Globus pallidus (tissue), 1 donor: ENCODE measurements at regions not wholly inside any gene's neighbourhood (a gene's known extent, or its start where the extent isn't known, plus 50 kb on each side); places are given as distances from the start of the nearest gene placed in this dataset.
"Not testable (repeated sequence)": the region's sequence is repeated elsewhere in the genome, so short reads cannot be mapped to it uniquely, and the experiment has no call there.

Experiments used
- DNase-seq: peaks from one replicate; pipeline ENCODE4 v3.0.0-alpha.2; 2015; ENCODE audit warnings: low spot score

GRCh38 chrX:46165866-46166265 lies 379.4 kb downstream of the ZNF674 start:
- no peak for DNase-seq

- no peak for DNase-seq
Observed at GRCh38 chrX:46165411-46165810, 379.8 kb downstream of the ZNF674 start.

DNA sequence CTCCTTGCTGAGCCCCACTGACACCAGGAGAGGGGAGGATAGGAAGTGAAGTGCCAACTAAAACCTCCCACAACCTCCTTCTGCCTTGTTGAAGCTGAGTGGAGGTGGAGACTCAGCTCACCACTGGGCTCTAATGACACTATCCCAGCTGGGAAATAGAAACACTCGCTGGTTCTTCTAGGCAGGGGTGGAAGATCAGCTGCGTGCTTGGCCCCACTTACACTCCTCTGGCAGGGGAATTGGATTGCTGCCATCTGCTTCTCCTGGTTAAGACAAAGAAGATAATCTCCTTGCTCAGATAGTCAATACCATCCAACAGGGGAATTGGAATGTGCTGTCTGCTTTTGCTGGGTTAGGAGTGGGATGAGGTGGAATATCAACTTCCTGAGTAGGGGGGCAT lies 392.5 kb downstream of the ZNF674 start:
- DNase-seq: no peak

- not testable (repeated sequence) for DNase-seq
Observed at GRCh38 chrX:46151332-46151731, 393.9 kb downstream of the ZNF674 start.

DNA sequence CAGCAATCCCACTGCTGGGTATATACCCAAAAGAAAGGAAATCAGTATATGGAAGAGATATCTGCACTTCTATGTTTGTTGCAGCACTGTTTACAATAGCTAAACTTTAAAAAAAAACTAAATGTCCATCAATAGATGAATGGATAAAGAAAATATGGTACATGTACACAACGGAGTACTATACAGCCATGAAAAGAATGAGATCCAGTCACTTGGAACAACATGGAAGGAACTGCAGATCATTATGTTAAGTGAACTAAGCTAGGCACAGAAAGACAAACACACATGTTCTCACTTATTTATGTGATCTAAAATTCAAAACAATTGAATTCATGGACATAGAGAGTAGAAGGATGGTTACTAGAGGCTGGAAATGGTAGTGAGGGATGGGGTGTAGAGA lies 400.7 kb downstream of the ZNF674 start:
- DNase-seq: no peak

GRCh38 chrX:46140272-46140671 lies 404.9 kb downstream of the ZNF674 start:
- no peak for DNase-seq

DNA sequence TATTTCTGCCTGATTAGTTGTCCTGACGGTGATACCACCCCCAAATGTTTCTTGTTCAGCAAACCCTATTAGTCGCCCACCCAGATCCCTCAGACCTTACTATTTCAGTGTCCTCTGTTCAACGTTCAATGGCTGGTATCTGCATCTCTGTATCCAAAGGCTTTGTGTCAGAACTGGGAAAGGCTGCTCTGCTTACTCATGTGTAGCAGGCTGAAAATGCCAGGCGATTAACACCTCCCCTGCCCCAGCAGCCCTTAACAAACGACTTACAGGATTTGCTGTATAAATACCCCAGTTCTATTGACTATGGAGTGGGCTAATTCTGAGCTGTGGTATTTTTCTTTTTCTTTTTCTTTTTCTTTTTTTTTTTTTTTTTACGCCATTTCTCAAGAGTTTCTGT lies 415.0 kb downstream of the ZNF674 start:
- DNase-seq: no peak

DNA sequence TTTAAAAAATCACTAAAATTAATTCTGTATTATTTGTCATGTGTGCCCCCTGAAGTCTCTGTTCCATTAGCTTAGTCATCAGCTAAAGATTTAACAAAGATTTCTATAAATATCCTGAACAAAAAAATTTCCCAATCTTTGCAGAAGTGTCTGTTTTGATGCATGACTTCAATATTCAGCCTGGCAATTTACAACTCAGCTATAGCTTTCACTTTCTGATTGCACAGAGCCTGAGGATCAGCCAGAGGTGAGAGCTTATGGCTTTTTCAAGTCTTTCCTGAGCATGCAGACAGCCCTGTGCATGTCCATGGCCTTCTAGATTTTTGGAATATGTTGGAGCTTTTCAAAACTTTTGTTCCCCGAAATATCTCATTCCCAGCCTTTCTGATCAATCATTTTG lies 420.1 kb downstream of the ZNF674 start:
- no peak for DNase-seq

- DNase-seq: no peak
Observed at GRCh38 chrX:46117234-46117633, 428.0 kb downstream of the ZNF674 start.

DNA sequence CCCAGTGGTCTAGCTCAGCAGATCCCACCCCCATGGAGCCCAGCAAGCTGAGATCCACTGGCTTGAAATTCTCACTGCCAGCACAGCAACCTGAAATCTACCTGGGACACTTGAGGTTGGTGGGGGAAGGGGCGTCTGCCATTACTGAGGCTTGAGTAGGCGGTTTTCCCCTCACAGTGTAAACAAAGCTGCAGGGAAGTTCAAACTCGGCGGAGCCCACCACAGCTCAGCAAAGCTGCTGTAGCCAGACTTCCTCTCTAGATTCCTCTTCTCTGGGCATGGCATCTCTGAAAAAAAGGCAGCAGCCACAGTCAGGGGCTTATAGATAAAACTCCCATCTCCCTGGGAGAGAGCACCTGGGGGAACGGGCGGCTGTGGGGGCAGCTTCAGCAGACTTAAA lies 457.9 kb downstream of the ZNF674 start:
- not testable (repeated sequence) for DNase-seq

- DNase-seq: not testable (repeated sequence)
Observed at GRCh38 chrX:46080121-46080520, 465.1 kb downstream of the ZNF674 start.

DNA sequence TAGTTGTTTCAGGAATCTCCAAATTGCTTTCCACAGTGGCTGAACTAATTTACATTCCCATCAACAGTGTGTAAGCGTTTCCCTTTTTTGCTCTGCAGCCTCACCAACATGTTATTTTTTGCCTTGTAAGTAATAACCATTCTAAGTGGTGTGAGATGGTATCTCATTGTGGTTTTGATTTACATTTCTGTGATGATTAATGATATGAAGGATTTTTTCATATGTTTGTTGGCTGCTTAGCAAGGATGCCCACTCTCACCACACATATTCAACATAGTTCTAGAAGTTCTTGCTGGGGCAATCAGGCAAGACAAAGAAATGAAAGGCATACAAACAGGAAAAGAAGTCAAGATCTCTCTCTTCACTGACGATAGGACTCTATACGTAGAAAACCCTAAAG lies 472.4 kb downstream of the ZNF674 start:
- no peak for DNase-seq

DNA sequence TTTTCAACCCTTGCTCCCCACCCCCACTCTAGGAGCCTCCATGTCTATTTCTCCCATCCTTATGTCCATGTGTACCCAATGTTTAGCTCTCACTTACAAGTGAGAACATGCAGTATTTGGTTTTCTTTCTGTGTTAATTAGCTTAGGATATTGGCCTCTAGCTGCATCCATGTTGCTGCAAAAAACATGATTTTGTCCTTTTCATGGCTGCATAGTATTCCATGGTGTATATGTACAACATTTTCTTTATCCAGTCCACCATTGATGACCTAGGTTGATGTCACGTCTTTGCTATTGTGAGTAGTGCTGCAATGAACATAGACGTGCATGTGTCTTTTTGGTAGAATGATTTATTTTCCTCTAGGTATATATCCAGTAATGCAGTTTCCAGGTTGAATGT lies 472.8 kb downstream of the ZNF674 start:
- no peak for DNase-seq

- DNase-seq: no peak
Observed at GRCh38 chrX:46070421-46070820, 474.8 kb downstream of the ZNF674 start.

- DNase-seq: no peak
Observed at GRCh38 chrX:46059316-46059715, 485.9 kb downstream of the ZNF674 start.

GRCh38 chrX:46044486-46044885 lies 500.7 kb downstream of the ZNF674 start:
- DNase-seq: no peak

DNA sequence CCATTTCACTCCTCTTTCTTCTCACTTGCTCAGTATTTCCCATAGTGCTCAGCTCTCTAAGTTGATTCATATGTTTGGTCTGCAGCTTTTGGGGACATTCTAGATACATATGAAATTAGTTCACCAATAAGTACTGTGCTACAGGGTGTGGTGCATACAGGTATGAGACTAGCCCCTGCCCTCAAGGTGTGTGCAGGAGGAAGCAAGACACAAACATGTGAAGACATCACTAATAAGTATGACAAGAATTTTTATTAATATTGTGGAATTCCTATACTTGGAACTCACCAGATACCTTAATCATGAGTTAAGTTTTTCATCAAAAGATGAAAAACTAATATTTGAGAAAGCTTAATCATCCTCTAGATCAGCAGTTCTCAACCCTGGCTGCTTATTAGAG lies 505.2 kb downstream of the ZNF674 start:
- no peak for DNase-seq

DNA sequence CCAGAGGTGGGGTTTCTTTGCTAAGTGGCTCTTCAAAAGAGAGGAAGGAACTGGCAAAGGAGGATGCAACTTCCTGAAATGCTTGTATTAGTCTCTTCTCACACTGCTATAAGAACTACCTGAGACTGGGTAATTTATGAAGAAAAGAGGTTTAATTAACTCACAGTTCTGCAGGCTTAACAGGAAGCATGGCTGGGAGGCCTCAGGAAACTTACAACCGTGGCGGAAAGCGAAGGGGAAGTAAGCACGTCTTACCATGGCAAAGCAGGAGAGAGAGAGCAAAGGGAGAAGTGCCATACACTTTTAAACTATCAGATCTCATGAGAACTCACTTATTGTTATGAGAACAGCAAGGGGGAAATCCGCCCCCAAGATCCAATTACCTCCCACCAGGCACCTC lies 505.7 kb downstream of the ZNF674 start:
- DNase-seq: no peak

GRCh38 chrX:46036508-46036907 lies 508.7 kb downstream of the ZNF674 start:
- DNase-seq: no peak

GRCh38 chrX:46034868-46035267 lies 510.4 kb downstream of the ZNF674 start:
- DNase-seq: no peak

GRCh38 chrX:46029777-46030176 lies 515.4 kb downstream of the ZNF674 start:
- DNase-seq: no peak

GRCh38 chrX:46016296-46016695 lies 528.9 kb downstream of the ZNF674 start:
- DNase-seq: no peak

- DNase-seq: no peak
Observed at GRCh38 chrX:46015653-46016052, 529.6 kb downstream of the ZNF674 start.

GRCh38 chrX:45992402-45993123 lies 552.7 kb downstream of the ZNF674 start:
- no peak for DNase-seq
